NCI-H345 treated with DMSO at 0.1 percent for 48 hours (cell line): ENCODE measurements at regions not wholly inside any gene's neighbourhood (a gene's known extent, or its start where the extent isn't known, plus 50 kb on each side); places are given as distances from the start of the nearest gene placed in this dataset.
"Not testable (repeated sequence)": the region's sequence is repeated elsewhere in the genome, so short reads cannot be mapped to it uniquely, and the experiment has no call there.

Experiments used
- DNase-seq: peaks from one replicate; lab custom pipeline; 2025; ENCODE audit not compliant: unreplicated experiment; lab: John Stamatoyannopoulos, UW

DNA sequence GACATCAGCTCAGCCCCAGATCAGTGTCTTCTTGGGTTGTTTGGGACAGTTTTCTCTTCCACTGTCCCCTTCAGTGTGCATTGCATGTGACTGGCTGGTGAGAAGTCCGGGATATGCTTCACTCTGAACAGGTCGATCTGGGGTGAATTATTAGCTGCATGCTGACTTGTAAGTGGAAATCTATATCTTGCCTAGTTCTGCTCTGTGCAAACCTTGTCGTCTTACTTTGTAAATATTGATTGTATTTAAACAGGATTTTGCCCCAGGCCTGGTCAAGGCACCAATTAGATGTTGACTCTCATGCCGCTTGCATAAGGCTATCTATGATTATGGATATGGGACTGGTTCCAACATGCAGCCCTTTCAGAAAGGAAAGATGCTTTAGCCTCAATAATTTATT, 669.7 kb downstream of the TYW1 start:
- not testable (repeated sequence) for DNase-seq

DNA sequence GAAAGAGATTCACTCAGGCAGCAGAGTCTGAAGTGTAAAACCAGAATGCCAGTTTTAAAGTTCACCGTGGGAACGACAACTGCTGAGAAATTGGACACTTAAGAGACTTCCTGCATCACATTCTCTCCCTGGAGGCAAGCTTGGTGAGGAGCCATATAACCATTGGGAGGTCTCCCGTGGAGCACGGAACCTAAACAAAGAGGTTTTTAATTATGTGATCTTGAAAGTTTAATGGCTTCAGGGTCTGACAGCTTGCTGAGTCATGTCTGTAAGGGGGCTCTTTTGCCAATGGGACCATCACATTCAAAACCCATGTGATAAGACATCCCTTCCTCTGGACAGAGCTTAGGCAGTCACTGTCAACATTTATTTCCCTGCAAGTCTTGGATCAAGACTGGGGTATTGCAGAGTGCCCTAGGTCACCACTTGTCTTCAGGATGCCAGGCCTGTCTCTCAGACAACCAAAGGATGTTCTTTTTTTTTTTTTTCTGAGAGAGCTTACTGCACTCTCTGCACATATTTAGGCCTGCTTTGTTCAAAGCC, 674.4 kb downstream of the TYW1 start:
- DNase-seq = no peak

DNA sequence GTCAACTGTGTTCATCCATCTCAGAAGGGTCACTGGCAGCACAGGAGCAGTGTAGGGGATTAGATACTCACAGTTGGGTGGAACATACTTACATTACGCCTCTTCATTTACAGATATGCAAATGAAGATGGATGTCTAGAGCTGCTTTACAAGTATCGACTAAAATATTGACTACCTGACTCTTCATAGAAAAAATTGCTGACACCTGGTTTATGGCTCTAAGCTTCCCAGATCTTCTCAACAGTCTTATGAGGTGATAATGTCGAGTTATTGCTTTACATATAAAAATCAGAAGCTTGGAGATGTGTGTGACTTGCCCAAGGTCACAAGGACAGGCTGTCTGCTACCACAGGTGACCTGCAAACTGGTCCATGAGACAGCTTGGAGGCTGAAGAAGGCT, 677.2 kb downstream of the TYW1 start:
- DNase-seq = no peak

GRCh38 chr7:67674862-67675261, 678.2 kb downstream of the TYW1 start:
- DNase-seq = not testable (repeated sequence)

DNA sequence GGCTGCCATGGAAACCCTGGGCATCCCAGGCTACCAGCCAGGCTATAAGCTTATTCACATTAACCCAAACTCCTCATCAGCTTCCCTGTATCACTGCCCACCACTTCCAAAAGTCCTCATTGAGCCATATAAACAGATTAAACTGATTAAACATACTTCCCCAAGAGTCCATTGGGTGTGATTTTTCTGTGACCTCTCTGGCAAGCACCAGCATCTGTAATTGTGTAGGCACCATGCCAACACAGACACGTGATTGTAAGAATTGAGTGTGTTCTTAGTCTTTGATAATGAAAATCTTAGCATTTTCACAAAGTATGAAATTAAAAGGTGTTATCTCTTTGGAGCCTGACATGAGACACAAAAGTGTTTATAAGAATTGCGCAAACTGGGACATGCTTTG, 679.3 kb downstream of the TYW1 start:
- no peak for DNase-seq

DNA sequence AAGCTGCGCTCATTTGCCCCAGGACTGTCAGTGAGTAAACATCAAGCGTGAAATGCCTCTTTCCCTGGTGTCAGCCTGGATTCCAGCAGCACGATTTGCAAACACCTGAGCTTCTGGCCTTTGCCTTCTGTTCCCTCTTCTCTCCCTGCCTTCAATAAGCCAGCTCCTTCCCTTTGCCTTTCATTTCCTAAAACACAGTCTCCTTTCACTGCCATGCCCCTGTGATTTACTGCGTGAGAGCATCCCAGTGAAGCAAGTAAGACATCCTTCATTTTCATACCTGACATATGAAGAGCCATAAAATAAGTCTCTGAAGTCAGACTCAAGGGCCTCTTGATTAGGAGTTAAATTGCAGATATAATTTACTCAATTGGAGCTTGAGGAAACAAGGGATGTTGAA, 681.8 kb downstream of the TYW1 start:
- no peak for DNase-seq

DNA sequence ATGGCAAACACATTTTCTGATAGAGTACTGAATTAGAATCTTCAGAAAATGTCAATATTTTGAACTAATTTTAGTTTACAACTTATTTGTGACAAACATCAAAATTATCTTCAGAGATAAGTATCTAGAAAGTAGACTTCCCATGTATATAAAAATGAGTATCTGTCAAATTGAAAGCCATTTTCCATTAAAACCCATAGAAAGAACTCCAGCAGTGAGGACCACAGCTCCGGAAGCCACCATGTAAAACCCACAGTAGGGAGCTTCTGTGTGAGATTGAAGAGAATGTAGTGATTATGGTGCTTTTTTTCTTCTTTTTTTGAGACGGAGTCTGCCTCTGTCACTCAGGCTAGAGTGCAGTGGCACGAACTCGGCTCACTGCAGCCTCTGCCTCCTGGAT, 687.0 kb downstream of the TYW1 start:
- no peak for DNase-seq

- no peak for DNase-seq
These were observed 694.1 kb downstream of the TYW1 start for GRCh38 chr7:67690700-67691099.

GRCh38 chr7:67692425-67692824, 695.8 kb downstream of the TYW1 start:
- DNase-seq = peak; percentile 54

- no peak for DNase-seq
These were observed 699.5 kb downstream of the TYW1 start for GRCh38 chr7:67696124-67696523.

DNA sequence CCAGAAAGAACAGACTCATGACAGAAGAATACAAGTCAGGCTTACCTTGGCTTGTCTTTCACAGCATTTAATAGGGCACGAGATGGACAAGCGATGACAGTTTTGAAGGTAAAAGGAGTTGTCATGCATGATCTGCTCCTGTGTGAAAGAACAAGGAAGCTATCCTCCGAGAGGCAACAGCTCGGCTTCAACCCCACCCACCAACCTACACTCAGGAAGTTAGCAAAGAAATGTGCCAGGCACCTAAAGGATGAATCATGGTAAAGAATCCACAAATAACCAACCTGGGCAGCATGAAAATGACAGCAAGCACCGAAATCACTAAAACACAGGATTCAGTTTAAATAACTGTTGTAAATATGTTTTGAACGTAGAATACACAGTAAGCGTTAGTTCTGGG, 700.2 kb downstream of the TYW1 start:
- no peak for DNase-seq

DNA sequence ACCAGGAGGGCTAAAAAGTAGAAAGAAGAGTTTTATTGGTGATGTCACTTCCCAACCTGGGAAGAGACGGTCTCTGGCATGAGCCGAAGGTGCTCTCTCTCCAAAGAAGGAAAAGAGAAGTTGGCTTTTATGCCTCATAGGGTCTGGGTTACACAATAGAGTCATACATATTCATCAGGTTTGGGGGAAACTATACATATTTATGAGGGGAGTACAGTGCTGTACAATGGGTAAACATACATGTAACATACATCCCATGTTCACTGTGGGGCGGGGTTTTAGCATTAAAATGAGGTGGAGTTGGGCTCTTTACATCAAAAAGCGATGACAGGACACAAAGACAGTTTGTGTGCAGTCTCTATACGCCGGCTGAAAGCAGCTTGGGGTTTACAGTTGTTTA, 701.7 kb downstream of the TYW1 start:
- DNase-seq = no peak

DNA sequence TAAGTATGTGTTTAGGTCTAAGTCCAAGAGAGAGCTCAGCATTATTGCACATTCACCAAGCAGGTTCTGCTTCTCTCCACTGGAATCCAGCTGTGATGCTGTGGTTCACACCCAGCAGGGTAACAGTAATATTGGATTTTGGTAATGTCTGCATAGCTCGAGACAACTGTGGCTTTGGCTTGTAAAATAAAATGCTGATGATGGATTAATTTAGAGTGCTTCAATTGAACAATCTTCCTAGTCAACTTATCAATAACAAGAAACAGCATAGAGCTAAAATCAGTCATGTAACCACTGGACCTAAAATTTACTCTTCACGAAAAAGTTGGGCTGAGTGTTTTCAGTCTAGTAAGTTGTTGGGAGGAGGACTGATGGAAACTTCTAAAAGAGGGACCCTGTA, 709.2 kb downstream of the TYW1 start:
- no peak for DNase-seq

- no peak for DNase-seq
These were observed 715.1 kb downstream of the TYW1 start for GRCh38 chr7:67711706-67712105.

GRCh38 chr7:67713451-67714056, 716.9 kb downstream of the TYW1 start:
- no peak for DNase-seq

- no peak for DNase-seq
These were observed 720.1 kb downstream of the TYW1 start for GRCh38 chr7:67716729-67717128.

- no peak for DNase-seq
These were observed 727.0 kb downstream of the TYW1 start for GRCh38 chr7:67723591-67723990.

GRCh38 chr7:67724435-67724834, 727.8 kb downstream of the TYW1 start:
- no peak for DNase-seq

DNA sequence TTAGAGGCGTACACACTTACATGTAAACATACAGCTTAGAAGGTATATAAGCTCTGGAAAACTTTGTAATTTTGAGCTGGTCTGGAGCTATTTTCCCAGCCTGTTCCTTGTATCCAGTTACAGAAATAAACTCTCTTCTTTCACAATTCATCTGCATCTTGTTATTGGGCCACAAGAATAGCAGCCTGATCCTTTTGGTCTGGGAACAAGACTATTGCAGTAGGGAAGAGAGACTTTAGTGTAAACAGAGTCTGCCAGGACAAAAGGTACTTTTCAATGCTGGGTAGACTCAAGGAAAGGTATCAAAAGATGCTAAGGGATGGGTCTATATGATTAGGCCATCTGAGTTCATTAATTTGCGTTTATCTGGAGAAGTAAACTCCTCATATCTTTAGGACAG, 728.3 kb downstream of the TYW1 start:
- DNase-seq = no peak

- DNase-seq = no peak
These were observed 728.8 kb downstream of the TYW1 start for GRCh38 chr7:67725423-67725822.

DNA sequence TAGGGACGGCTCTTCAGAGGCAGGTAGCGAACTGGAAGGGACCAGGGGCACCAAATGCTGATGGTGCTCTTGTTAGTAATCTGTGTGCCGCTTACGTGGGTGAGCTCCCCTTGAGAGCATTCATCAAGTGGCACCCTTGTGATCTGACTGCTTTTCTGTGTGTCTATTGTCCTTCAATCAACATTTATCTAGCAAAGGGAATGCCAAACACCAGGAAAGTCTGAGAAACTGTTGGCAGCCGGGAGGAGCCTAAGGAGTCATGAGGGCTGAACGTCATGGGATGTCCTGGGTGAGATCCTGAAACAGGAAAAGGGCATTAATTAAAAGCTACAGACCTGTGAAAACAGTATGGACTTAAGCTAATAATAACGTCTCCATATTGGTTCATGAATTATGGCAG, 733.1 kb downstream of the TYW1 start:
- DNase-seq = no peak

- DNase-seq = no peak
These were observed 735.1 kb downstream of the TYW1 start for GRCh38 chr7:67731704-67732103.

- no peak for DNase-seq
These were observed 736.3 kb downstream of the TYW1 start for GRCh38 chr7:67732898-67733297.
